K562 (cell line): ENCODE measurements at regions not wholly inside any gene's neighbourhood (a gene's known extent, or its start where the extent isn't known, plus 50 kb on each side); places are given as distances from the start of the nearest gene placed in this dataset.

ENCODE experiments used
- ATAC-seq: fragments of 200-7000 bp; cut with Tn5 transposase; 3 replicates; pipeline ENCODE4 v1.9.1; 2020; ENCODE audit warnings: moderate library complexity
- BruUV-seq: library from RNA; stranded (reverse); fragments of 400-500 nt; replicated peaks from 2 replicates; lab custom pipeline; 2021; lab: Mats Ljungman, UMichigan
- CTCF ChIA-PET: fragments of 300-600 bp; formaldehyde crosslinking; extraction: SDS; loops from one replicate; lab custom pipeline; 2021; ENCODE audit warnings: low intra/inter-chr PET ratio; lab: Yijun Ruan, JAX
- POLR2A ChIA-PET: fragments of 300-600, 350-650 bp; sonication (Branson Sonifier 250); formaldehyde crosslinking; extraction: SDS; loops from one replicate; lab custom pipeline; 2021; ENCODE audit warnings: antibody characterized with exemption, inconsistent platforms; lab: Yijun Ruan, JAX
- DNase-seq, 4 experiments: peaks; one replicate each; pipeline versions ENCODE4 v3.0.0 to v3.0.0-alpha.2; 2011 to 2018; ENCODE audit warnings: low spot score in 3 of 4, mixed read lengths in 3 of 4; ENCODE audit errors: extremely low read depth in 1 of 4
- FAIRE-seq: peaks from 2 replicates; lab custom pipeline; 2011; peaks lifted over from hg19 to GRCh38; lab: Jason Lieb, UNC
- H2AFZ ChIP-seq: 2 replicates; pipeline ENCODE4 v1.6.0; 2011; ENCODE audit warnings: low read depth, low read length, control low read depth, inconsistent platforms
- H3K27ac ChIP-seq: fragments of 200-600 bp; 3 replicates; pipeline ENCODE4 v1.8.0; 2011; ENCODE audit warnings: low read depth, mild to moderate bottlenecking, control low read depth, inconsistent platforms, low read length, moderate library complexity, mixed read lengths; ENCODE audit errors: extremely low read depth
- H3K27me3 ChIP-seq, 2 experiments: fragments of 300-600 bp in 1 of 2; 2 replicates in 1 of 2; 3 replicates in 1 of 2; pipeline versions ENCODE4 v1.6.0 to v1.8.0; 2011; ENCODE audit warnings: inconsistent platforms in 2 of 2, low read length in 2 of 2, mild to moderate bottlenecking in 1 of 2, mixed read lengths in 1 of 2, moderate library complexity in 1 of 2; ENCODE audit not compliant: control insufficient read depth in 2 of 2, insufficient read depth in 2 of 2
- H3K36me3 ChIP-seq: fragments of 300-600 bp; 3 replicates; pipeline ENCODE4 v1.8.0; 2011; ENCODE audit warnings: mild to moderate bottlenecking, low read length, inconsistent platforms; ENCODE audit not compliant: control insufficient read depth, insufficient read depth
- H3K4me1 ChIP-seq, 2 experiments: fragments of 200-600 bp in 1 of 2; replicated peaks in 1 of 2; 2 replicates in 1 of 2; 3 replicates in 1 of 2; pipeline versions ENCODE4 v1.5.1 to v1.8.0; 2011; ENCODE audit warnings: inconsistent platforms in 2 of 2, low read length in 2 of 2, mild to moderate bottlenecking in 1 of 2, mixed read lengths in 1 of 2, moderate library complexity in 1 of 2; ENCODE audit not compliant: control insufficient read depth in 2 of 2, insufficient read depth in 2 of 2
- H3K4me2 ChIP-seq: 2 replicates; pipeline ENCODE4 v1.6.1; 2011; ENCODE audit warnings: low read length, control low read depth, inconsistent platforms, mixed read lengths; ENCODE audit not compliant: insufficient read depth
- H3K4me3 ChIP-seq: fragments of 200-600 bp; sonication (generic), shearing (Covaris generic); 2 replicates; pipeline ENCODE4 v1.5.1; 2016; ENCODE audit warnings: control low read depth, inconsistent platforms
- H3K79me2 ChIP-seq: fragments of 200-600 bp; 3 replicates; pipeline ENCODE4 v1.8.0; 2011; ENCODE audit warnings: low read length, inconsistent platforms; ENCODE audit not compliant: control insufficient read depth, insufficient read depth
- H3K9ac ChIP-seq, 2 experiments: 2 replicates each; pipeline versions ENCODE4 v1.6.0 to v1.6.1; 2011; ENCODE audit warnings: low read depth in 2 of 2, low read length in 2 of 2, control low read depth in 1 of 2, inconsistent platforms in 1 of 2, mild to moderate bottlenecking in 1 of 2, mixed read lengths in 1 of 2; ENCODE audit not compliant: insufficient read depth in 1 of 2
- H3K9me1 ChIP-seq: one replicate; pipeline ENCODE4 v1.6.0; 2011; ENCODE audit warnings: inconsistent platforms, mild to moderate bottlenecking, low read length, moderate library complexity; ENCODE audit not compliant: control insufficient read depth, insufficient read depth
- H3K9me3 ChIP-seq: replicated peaks from 2 replicates; pipeline ENCODE4 v1.5.1; 2011; ENCODE audit warnings: low read depth, low read length, inconsistent platforms; ENCODE audit not compliant: control insufficient read depth, insufficient read depth
- H4K20me1 ChIP-seq: replicated peaks from 2 replicates; pipeline ENCODE4 v1.6.1; 2011; ENCODE audit warnings: low read length, inconsistent platforms, mixed read lengths; ENCODE audit not compliant: control insufficient read depth, insufficient read depth
- CREB3 ChIP-seq: fragments of 450-650 bp; conservative IDR thresholded peaks from 2 replicates; pipeline ENCODE4 v1.6.1; 2016; ENCODE audit warnings: missing genetic modification characterization, low read depth, mild to moderate bottlenecking, missing compliant biosample characterization, moderate library complexity
- GABPB2 ChIP-seq: fragments of 250-450 bp; sonication (Bioruptor Pico); conservative IDR thresholded peaks from 2 replicates; pipeline ENCODE4 v1.5.1; 2021; ENCODE audit warnings: mild to moderate bottlenecking
- NCOA6 ChIP-seq: fragments of 450-650 bp; IDR thresholded peaks from 2 replicates; pipeline ENCODE4 v1.6.1; 2017; ENCODE audit warnings: mild to moderate bottlenecking
- RUNX1 ChIP-seq: sonication (generic); IDR thresholded peaks from 2 replicates; pipeline ENCODE4 v1.6.1; 2016; ENCODE audit warnings: antibody characterized with exemption, low read depth
- TEAD2 ChIP-seq: fragments of 450-650 bp; IDR thresholded peaks from 2 replicates; pipeline ENCODE4 v1.6.1; 2016; ENCODE audit warnings: missing genetic modification characterization, control low read depth, missing compliant biosample characterization
- ZNF124 ChIP-seq: sonication (generic); formaldehyde crosslinking; IDR thresholded peaks from 2 replicates; pipeline ENCODE4 v1.8.1; 2022; ENCODE audit warnings: missing genetic modification reagents
- ZNF165 ChIP-seq: fragments of 250-450 bp; sonication (Bioruptor Pico); IDR thresholded peaks from 2 replicates; pipeline ENCODE4 v1.4.0; 2020; ENCODE audit warnings: borderline replicate concordance
- ZNF197 ChIP-seq: fragments of 200-800 bp; sonication (Bioruptor generic); IDR thresholded peaks from 2 replicates; pipeline ENCODE4 v1.6.1; 2016; ENCODE audit warnings: low read depth, missing genetic modification characterization, missing compliant biosample characterization
- ZNF384 ChIP-seq: IDR thresholded peaks from 2 replicates; pipeline ENCODE4 v1.6.1; 2012; ENCODE audit warnings: low read depth, low read length, improper control_type of control experiment
- ZNF695 ChIP-seq: fragments of 450-650 bp; formaldehyde crosslinking; IDR thresholded peaks from 2 replicates; pipeline ENCODE4 v1.4.0; 2020; ENCODE audit warnings: mild to moderate bottlenecking, moderate library complexity
- WGBS: fragments of 100-300 bp; shearing (Covaris generic); methylation state at CpG from one replicate; pipeline ENCODE4 v1.1.6; 2016; ENCODE audit warnings: low coverage, mixed read lengths; ENCODE audit not compliant: insufficient coverage; ENCODE audit errors: missing lambda C conversion rate; 5-methylcytosine and 5-hydroxymethylcytosine counted together
- in situ Hi-C: fragments of 300-500 bp; cut with MboI; formaldehyde crosslinking; loops from 4 replicates; pipeline ENCODE4 v1.15.0; 2018; ENCODE audit warnings: inconsistent platforms, mixed read lengths
- intact Hi-C: fragments of 100-400 bp; cut with micrococcal nuclease; formaldehyde crosslinking; loops from 2 replicates; pipeline ENCODE4 v1.14.2; 2022
- TF ChIP-seq, protein P1 (sequence below): fragments of 450-650 bp; IDR thresholded peaks from 2 replicates; pipeline ENCODE4 v1.6.1; 2017; ENCODE audit warnings: antibody characterized with exemption
- TF ChIP-seq, protein P2 (sequence below): fragments of 450-650 bp; formaldehyde crosslinking; IDR thresholded peaks from 2 replicates; pipeline ENCODE4 v1.4.0; 2020; ENCODE audit warnings: mild to moderate bottlenecking
- TF ChIP-seq, protein P3 (sequence below): fragments of 450-650 bp; conservative IDR thresholded peaks from 2 replicates; pipeline ENCODE4 v1.6.1; 2016; ENCODE audit warnings: missing genetic modification characterization, low read depth, mild to moderate bottlenecking, control low read depth, missing compliant biosample characterization

GRCh38 chr1:14071581-14071980 lies 371.6 kb downstream of the PRDM2 start:
- WGBS = 0% methylated on average over 3 of the region's 3 CpGs
- CTCF ChIA-PET = no interaction called here

More at GRCh38 chr1:14071581-14071980, 371.6 kb downstream of the PRDM2 start:
- in situ Hi-C loops = no loop called here
- FAIRE-seq (no peak), ATAC-seq (no peak), DNase-seq (no peak)
- Histone ChIP-seq H3K36me3 (no peaks in the 10 kb centered on the region), H3K4me1 (no peaks in the 10 kb centered on the region), H3K4me3 (no peak overlapping the region), H3K4me2 (no peak overlapping the region), H2AFZ (no peak overlapping the region), H3K27me3 (peaks cover 2 to 20% of the 10 kb centered on the region in 2 experiments; a peak in 3 of 5 replicates), H3K9me3 (no peaks in the 10 kb centered on the region), H4K20me1 (no peaks in the 10 kb centered on the region), H3K79me2 (no peaks in the 10 kb centered on the region), H3K27ac (no peak overlapping the region), H3K9me1 (no peaks in the 10 kb centered on the region), H3K9ac (no peak overlapping the region)
- BruUV-seq = no TSS peak
- POLR2A ChIA-PET = interaction anchor here (0.5 kb wide), 1 partner anchor 626 kb away, joined by 3 read pairs; no protein-coding TSS in a partner anchor
- intact Hi-C loops = no loop called here
- TF ChIP-seq ZNF197 (CRISPR knock-in tag) (no peak), RUNX1 (no peak), ZNF165 (CRISPR knock-in tag) (no peak), ZNF124 (no peak), TEAD2 (tag) (no peak), CREB3 (tag) (no peak), ZNF695 (CRISPR knock-in tag) (no peak), ZNF384 (no peak), NCOA6 (no peak), GABPB2 (CRISPR knock-in tag) (no peak)
- TF ChIP-seq, protein P1, sequence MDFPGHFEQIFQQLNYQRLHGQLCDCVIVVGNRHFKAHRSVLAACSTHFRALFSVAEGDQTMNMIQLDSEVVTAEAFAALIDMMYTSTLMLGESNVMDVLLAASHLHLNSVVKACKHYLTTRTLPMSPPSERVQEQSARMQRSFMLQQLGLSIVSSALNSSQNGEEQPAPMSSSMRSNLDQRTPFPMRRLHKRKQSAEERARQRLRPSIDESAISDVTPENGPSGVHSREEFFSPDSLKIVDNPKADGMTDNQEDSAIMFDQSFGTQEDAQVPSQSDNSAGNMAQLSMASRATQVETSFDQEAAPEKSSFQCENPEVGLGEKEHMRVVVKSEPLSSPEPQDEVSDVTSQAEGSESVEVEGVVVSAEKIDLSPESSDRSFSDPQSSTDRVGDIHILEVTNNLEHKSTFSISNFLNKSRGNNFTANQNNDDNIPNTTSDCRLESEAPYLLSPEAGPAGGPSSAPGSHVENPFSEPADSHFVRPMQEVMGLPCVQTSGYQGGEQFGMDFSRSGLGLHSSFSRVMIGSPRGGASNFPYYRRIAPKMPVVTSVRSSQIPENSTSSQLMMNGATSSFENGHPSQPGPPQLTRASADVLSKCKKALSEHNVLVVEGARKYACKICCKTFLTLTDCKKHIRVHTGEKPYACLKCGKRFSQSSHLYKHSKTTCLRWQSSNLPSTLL = no peak
- TF ChIP-seq, protein P2, sequence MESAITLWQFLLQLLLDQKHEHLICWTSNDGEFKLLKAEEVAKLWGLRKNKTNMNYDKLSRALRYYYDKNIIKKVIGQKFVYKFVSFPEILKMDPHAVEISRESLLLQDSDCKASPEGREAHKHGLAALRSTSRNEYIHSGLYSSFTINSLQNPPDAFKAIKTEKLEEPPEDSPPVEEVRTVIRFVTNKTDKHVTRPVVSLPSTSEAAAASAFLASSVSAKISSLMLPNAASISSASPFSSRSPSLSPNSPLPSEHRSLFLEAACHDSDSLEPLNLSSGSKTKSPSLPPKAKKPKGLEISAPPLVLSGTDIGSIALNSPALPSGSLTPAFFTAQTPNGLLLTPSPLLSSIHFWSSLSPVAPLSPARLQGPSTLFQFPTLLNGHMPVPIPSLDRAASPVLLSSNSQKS (CRISPR knock-in tag) = no peak
- TF ChIP-seq, protein P3, sequence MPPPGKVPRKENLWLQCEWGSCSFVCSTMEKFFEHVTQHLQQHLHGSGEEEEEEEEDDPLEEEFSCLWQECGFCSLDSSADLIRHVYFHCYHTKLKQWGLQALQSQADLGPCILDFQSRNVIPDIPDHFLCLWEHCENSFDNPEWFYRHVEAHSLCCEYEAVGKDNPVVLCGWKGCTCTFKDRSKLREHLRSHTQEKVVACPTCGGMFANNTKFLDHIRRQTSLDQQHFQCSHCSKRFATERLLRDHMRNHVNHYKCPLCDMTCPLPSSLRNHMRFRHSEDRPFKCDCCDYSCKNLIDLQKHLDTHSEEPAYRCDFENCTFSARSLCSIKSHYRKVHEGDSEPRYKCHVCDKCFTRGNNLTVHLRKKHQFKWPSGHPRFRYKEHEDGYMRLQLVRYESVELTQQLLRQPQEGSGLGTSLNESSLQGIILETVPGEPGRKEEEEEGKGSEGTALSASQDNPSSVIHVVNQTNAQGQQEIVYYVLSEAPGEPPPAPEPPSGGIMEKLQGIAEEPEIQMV (tag) = no peak
